ENCODE measurements at regions not wholly inside any gene's neighbourhood (a gene's known extent, or its start where the extent isn't known, plus 50 kb on each side); places are given as distances from the start of the nearest gene placed in this dataset.

GRCh38 chr7:157065046-157065445 lies 54.6 kb upstream of the MNX1 start:
- TF ChIP-seq FOSL1 (tag; conservative IDR thresholded peaks at IDR 0.05) = no peak
- no peak for TF ChIP-seq ZNF133 (CRISPR knock-in tag; IDR thresholded peaks at IDR 0.05)
- TF ChIP-seq CTCF (IDR thresholded peaks at IDR 0.05 in 2 of 3, conservative IDR thresholded peaks at IDR 0.05 in 1 of 3; ENCODE audit: insufficient read depth in 2 of 3, low read depth in 1 of 3, low read length in 3 of 3) = no peak
- TF ChIP-seq HNRNPLL (IDR thresholded peaks at IDR 0.05; ENCODE audit: low read depth, low read length, poor library complexity, severe bottlenecking) = no peak
- TF ChIP-seq EP300 (IDR thresholded peaks at IDR 0.05; ENCODE audit: low read length) = no peak
- no peak for TF ChIP-seq CEBPB (tag; IDR thresholded peaks at IDR 0.05)
- no peak for TF ChIP-seq THRAP3 (IDR thresholded peaks at IDR 0.05; ENCODE audit: borderline replicate concordance)
- TF ChIP-seq, protein P1, sequence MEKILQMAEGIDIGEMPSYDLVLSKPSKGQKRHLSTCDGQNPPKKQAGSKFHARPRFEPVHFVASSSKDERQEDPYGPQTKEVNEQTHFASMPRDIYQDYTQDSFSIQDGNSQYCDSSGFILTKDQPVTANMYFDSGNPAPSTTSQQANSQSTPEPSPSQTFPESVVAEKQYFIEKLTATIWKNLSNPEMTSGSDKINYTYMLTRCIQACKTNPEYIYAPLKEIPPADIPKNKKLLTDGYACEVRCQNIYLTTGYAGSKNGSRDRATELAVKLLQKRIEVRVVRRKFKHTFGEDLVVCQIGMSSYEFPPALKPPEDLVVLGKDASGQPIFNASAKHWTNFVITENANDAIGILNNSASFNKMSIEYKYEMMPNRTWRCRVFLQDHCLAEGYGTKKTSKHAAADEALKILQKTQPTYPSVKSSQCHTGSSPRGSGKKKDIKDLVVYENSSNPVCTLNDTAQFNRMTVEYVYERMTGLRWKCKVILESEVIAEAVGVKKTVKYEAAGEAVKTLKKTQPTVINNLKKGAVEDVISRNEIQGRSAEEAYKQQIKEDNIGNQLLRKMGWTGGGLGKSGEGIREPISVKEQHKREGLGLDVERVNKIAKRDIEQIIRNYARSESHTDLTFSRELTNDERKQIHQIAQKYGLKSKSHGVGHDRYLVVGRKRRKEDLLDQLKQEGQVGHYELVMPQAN (IDR thresholded peaks at IDR 0.05; ENCODE audit: borderline replicate concordance) = no peak
- TF ChIP-seq POLR2AphosphoS5 (IDR thresholded peaks at IDR 0.05; ENCODE audit: control insufficient read depth, insufficient read depth, low read depth, low read length) = no peak
- TF ChIP-seq ZNF24 (IDR thresholded peaks at IDR 0.05) = no peak

Measured in K562 (cell line).